ENCODE measurements at regions not wholly inside any gene's neighbourhood (a gene's known extent, or its start where the extent isn't known, plus 50 kb on each side); places are given as distances from the start of the nearest gene placed in this dataset.
"Not testable (repeated sequence)": the region's sequence is repeated elsewhere in the genome, so short reads cannot be mapped to it uniquely, and the experiment has no call there.

GRCh38 chr5:123937230-123937629 is 425.3 kb downstream of the CSNK1G3 start:
- no peak for DNase-seq (ENCODE audit: low spot score)

DNA sequence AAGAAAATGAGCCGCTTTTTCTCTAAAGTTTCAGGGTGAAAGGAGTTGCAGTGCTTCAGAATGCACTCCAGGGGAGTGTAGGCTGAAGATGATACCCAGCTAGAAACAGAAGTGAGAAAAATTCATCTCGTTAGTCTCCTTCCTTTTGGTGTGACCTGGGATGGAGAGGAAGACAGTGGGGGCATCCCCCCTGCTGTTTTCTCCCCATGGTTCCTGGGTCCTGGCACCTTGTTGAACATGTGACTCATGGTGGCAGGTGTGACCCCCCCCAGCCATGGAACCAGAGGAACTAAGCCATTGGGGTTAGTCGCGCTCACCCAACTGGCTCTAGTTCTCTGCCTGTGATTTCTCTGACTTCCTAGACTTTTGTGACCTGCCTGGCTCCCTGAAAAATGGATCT is 424.6 kb downstream of the CSNK1G3 start:
- DNase-seq (ENCODE audit: low spot score): no peak

DNA sequence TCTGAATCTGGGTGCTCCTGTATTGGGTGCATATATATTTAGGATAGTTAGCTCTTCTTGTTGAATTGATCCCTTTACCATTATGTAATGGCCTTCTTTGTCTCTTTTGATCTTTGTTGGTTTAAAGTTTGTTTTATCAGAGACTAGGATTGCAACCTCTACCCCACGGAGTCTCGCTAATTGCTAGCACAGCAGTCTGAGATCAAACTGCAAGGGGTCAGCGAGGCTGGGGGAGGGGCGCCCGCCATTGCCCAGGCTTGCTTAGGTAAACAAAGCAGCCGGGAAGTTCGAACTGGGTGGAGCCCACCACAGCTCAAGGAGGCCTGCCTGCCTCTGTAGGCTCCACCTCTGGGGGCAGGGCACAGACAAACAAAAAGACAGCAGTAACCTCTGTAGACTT is 421.8 kb downstream of the CSNK1G3 start:
- DNase-seq (ENCODE audit: low spot score): not testable (repeated sequence)

GRCh38 chr5:123929055-123929474 is 417.1 kb downstream of the CSNK1G3 start:
- no peak for DNase-seq (ENCODE audit: low spot score)

DNA sequence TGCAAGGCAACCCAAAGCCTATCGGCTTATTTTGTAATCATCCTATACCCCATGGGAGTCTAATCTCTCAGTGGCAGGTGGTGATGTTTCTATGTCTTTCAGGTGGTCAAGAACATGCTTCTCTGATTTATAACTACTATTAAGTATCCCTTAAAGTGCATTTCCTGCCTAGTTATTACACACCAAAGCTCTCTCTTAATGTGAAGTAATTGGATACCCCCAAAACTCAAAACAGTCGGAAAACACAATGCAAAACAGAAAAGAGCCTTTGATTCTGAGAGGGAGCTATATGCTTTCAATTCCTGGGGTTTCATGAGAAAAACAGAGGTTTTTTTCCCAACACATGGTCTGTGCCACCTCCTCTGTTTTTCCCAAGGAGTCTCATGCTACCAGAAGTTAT is 416.4 kb downstream of the CSNK1G3 start:
- no peak for DNase-seq (ENCODE audit: low spot score)

GRCh38 chr5:123921193-123921592 is 409.2 kb downstream of the CSNK1G3 start:
- DNase-seq (ENCODE audit: low spot score): no peak

- no peak for DNase-seq (ENCODE audit: low spot score)
Observed at GRCh38 chr5:123916345-123917121, 404.6 kb downstream of the CSNK1G3 start.

DNA sequence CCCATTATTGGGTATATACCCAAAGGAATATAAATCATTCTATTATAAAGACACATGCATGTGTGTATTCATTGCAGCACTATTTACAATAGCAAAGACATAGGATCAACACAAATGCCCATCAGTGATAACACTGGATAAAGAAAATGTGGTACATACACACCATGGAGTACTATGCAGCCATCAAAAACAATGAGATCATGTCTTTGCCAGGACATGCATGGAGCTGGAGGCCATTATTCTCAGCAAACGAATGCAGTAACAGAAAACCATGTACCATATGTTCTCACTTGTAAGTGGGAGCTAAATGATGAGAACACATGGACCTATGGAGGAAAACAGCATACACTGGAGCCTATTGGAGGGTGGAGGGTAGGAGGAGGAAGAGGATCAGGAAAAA is 402.4 kb downstream of the CSNK1G3 start:
- no peak for DNase-seq (ENCODE audit: low spot score)

DNA sequence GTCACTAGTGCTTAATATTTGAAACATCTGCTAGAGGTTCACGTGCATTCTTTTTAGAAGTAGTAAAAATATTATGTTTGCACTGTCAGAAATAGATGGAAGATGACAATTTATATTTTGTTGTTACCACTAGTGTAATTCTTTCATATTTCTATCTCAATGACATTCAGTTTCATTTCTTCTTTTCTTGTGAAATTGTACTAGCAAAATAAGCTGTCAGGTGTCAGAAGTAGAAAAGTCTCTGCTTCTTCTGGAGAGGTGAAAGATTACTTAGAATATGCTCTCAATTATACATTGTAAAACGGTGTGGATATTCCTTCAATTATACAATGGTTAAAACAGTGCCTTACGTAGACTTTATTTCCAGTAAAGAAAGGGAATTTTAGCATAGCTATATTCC is 395.4 kb downstream of the CSNK1G3 start:
- no peak for DNase-seq (ENCODE audit: low spot score)

DNA sequence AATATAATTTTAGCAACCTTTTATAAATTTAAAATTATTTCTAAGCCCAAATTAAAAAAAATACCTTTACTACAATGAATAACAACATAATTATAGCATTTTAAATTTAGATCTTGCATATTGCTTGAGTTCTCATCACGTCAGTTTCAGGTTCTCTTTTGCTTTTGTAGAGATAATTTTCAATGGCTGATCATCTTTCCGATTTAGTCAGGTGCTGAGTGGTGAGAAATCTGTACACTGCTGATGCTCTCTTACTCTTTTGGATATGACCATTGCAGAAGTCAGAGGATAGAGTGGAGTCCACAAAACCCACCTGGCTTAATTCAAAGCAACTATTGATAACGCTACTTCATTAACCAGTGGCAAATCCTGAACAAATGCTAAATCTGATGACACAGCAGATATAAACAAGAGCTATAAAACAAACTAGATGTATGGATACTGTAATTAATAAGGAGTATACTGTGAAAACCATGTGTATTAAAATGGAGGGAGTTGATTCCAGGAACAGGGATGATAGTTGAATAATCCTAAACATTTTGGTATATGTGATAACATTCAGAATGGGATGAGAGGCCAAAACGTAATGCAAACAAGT is 394.8 kb downstream of the CSNK1G3 start:
- DNase-seq (ENCODE audit: low spot score): no peak

DNA sequence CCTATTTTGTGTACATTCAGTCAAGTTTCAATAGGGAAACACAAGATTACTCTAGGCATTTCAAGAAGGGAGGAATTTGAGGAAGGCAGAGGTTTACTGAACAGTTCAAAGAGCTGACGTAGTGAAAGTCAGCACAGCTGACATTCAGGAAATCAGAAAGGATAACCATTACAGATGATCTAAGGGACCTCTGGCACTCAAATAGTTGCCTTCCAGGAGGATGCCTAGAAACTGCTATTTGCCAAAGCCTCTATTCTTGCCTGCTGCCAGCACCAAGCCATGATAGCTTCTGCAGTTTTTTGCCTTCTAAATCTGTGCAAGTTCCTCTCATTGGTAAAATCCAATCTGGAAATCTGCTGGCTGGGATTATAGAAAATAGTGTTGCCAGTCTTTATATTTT is 373.1 kb downstream of the CSNK1G3 start:
- DNase-seq (ENCODE audit: low spot score): no peak

- no peak for DNase-seq (ENCODE audit: low spot score)
Observed at GRCh38 chr5:123882965-123883345, 371.0 kb downstream of the CSNK1G3 start.

- no peak for DNase-seq (ENCODE audit: low spot score)
Observed at GRCh38 chr5:123882319-123882964, 370.5 kb downstream of the CSNK1G3 start.

DNA sequence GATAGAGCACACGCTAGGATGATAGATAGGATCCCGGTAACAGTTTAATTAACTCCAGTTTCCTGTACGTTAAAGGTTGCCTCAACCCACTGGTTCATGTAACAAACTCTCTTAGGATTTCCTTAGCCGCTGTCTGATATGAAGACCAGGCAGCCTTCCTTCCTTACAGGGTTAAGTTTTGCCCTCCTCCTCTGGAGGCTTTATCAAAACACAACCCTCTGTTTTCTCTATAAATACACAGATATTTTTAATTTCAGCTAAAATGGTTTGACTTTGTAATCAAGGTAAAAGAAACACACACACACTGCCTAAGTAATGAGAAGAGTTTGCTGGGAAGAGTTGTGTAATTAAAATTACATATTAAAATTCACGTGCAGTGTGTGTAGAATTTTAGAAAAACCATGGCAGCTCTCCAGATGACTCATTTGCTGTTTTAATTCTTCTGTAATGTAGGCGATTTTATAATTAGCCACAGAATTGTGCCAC is 369.8 kb downstream of the CSNK1G3 start:
- DNase-seq (ENCODE audit: low spot score): no peak

- DNase-seq (ENCODE audit: low spot score): no peak
Observed at GRCh38 chr5:123880875-123881274, 368.9 kb downstream of the CSNK1G3 start.

DNA sequence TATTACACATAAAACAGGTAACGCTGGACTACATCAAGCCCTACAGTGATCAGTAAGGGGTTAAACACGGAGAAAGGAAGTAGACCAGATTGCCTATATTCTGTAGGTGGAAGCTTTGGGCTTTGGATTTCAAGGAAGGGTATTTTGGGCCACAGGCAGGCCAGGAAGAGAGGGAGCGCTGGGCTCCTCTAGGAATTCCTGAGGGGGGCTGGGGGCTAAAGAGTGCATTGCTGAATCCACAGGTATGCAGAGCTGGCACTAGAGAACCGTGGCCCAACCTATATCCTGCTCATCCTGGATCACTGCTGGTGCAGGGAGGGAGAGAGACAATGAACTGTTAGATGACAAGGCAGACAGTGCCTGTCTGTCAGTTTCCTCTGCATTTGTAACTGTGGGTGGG is 367.1 kb downstream of the CSNK1G3 start:
- DNase-seq (ENCODE audit: low spot score): no peak

DNA sequence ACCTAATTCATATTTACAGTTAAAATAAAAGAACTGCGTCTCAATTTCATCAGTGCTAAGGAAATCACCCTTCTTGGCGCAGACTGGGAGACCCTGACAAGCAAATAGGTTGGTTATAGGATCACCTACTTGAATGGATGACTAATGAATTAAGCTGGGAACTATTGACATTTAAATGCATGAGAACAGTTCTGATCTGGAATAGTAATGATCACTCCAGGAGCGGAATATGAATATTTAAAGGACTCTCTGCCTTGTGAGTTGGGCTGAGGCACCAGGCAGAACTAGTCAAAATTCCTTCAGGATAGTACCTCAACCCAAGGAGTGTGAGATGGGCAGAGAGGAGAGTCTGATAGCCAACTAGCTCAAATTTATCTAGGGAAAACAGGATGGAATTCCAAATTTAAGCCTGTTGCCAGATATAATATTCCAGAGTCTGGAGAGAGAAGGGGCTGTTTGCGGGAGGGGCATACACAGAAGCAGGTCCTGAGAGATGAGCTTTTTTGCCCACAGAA is 364.4 kb downstream of the CSNK1G3 start:
- no peak for DNase-seq (ENCODE audit: low spot score)

- DNase-seq (ENCODE audit: low spot score): no peak
Observed at GRCh38 chr5:123875561-123876275, 363.7 kb downstream of the CSNK1G3 start.

DNA sequence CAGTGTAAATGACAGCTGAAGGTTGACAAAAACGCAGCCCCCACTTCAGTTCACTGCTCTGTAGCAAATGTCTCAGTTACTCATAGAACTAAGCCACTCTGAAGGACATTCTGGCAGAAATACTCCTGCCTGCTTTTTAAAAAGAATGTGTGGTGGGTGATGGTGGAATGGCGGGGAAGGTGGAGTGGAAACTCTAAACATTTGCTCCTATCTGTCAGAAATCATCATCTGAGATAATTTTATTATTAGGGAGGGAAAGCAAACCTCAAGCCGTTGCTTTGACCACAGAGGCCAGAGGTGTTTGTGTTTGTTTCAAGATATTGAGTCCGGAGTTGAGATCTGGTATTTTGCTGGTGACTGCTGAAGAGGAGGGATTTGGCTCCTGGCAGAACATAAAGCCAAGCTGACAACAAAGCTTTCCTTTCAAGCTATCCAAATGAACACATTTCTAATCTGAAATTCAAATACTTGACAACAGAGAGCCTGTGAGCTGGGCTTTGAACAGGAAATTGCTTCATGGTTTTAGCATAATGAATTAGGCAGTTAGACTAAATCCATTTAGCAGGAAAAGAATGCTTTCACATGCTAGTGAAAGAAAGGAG is 362.7 kb downstream of the CSNK1G3 start:
- no peak for DNase-seq (ENCODE audit: low spot score)

- no peak for DNase-seq (ENCODE audit: low spot score)
Observed at GRCh38 chr5:123873846-123874245, 361.9 kb downstream of the CSNK1G3 start.

GRCh38 chr5:123871373-123871772 is 359.4 kb downstream of the CSNK1G3 start:
- no peak for DNase-seq (ENCODE audit: low spot score)

DNA sequence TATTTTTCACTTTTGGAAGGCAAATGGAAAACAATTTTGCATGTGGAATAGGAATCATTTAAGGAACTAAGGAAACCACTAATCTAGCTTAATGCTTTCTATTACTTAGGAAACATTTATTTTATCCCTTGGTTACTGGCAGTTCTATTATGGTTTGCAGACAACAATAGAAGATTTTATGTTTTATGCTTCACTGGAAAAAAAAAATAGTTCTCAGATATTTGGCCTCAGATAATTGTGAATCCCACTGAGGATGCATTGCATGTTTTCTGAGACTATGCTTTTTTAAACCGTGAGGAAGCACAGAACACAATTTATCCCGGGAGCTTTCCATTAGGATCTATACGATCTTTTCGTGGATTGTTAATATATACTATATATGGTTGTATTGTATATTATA is 356.9 kb downstream of the CSNK1G3 start:
- no peak for DNase-seq (ENCODE audit: low spot score)
